Panc1 (cell line): ENCODE measurements at regions not wholly inside any gene's neighbourhood (a gene's known extent, or its start where the extent isn't known, plus 50 kb on each side); places are given as distances from the start of the nearest gene placed in this dataset.

Experiments used
- CTCF ChIP-seq: fragments of 450-650 bp; IDR thresholded peaks from 2 replicates; pipeline ENCODE4 v1.5.1; 2017; ENCODE audit warnings: mild to moderate bottlenecking
- POLR2AphosphoS5 ChIP-seq: IDR thresholded peaks from 2 replicates; pipeline ENCODE4 v1.6.1; 2012; ENCODE audit warnings: mild to moderate bottlenecking, low read depth, low read length, moderate library complexity
- REST ChIP-seq, 2 experiments: IDR thresholded peaks; 2 replicates each; pipeline ENCODE4 v1.6.1; 2011 to 2012; ENCODE audit warnings: low read depth in 2 of 2, control low read depth in 1 of 2, low read length in 1 of 2, mild to moderate bottlenecking in 1 of 2, moderate library complexity in 1 of 2; ENCODE audit not compliant: insufficient read depth in 1 of 2
- SIN3A ChIP-seq: IDR thresholded peaks from 2 replicates; pipeline ENCODE4 v1.6.1; 2012; ENCODE audit warnings: low read depth, mild to moderate bottlenecking, low read length, moderate library complexity, borderline replicate concordance; ENCODE audit not compliant: insufficient read depth

GRCh38 chrX:128691872-128692271 lies 639.7 kb upstream of the ACTRT1 start:
- TF ChIP-seq CTCF: no peak
- TF ChIP-seq SIN3A: no peak
- TF ChIP-seq REST (IDR thresholded peaks at IDR 0.05; ENCODE audit: insufficient read depth in 1 of 2, low read depth in 2 of 2, low read length in 1 of 2): no peak
- no peak for TF ChIP-seq POLR2AphosphoS5
